ENCODE measurements at regions not wholly inside any gene's neighbourhood (a gene's known extent, or its start where the extent isn't known, plus 50 kb on each side); places are given as distances from the start of the nearest gene placed in this dataset.

- ChIA-PET CTCF (no interaction called here), POLR2A (no interaction called here)
- Histone ChIP-seq H3K9me3 (ENCODE audit: control insufficient read depth, insufficient read depth, low read depth, low read length) (no peaks in the 10 kb centered on the region), H3K27ac (ENCODE audit: extremely low read depth, low read depth, low read length) (no peak overlapping the region), H3K4me3 (ENCODE audit: low read depth, low read length) (no peak overlapping the region), H3K4me1 (ENCODE audit: control insufficient read depth, insufficient read depth, low read length) (no peaks in the 10 kb centered on the region), H3K36me3 (ENCODE audit: control insufficient read depth in 2 of 2, insufficient read depth in 1 of 2, low read length in 2 of 2) (no peaks in the 10 kb centered on the region)
- TF ChIP-seq, protein P1, sequence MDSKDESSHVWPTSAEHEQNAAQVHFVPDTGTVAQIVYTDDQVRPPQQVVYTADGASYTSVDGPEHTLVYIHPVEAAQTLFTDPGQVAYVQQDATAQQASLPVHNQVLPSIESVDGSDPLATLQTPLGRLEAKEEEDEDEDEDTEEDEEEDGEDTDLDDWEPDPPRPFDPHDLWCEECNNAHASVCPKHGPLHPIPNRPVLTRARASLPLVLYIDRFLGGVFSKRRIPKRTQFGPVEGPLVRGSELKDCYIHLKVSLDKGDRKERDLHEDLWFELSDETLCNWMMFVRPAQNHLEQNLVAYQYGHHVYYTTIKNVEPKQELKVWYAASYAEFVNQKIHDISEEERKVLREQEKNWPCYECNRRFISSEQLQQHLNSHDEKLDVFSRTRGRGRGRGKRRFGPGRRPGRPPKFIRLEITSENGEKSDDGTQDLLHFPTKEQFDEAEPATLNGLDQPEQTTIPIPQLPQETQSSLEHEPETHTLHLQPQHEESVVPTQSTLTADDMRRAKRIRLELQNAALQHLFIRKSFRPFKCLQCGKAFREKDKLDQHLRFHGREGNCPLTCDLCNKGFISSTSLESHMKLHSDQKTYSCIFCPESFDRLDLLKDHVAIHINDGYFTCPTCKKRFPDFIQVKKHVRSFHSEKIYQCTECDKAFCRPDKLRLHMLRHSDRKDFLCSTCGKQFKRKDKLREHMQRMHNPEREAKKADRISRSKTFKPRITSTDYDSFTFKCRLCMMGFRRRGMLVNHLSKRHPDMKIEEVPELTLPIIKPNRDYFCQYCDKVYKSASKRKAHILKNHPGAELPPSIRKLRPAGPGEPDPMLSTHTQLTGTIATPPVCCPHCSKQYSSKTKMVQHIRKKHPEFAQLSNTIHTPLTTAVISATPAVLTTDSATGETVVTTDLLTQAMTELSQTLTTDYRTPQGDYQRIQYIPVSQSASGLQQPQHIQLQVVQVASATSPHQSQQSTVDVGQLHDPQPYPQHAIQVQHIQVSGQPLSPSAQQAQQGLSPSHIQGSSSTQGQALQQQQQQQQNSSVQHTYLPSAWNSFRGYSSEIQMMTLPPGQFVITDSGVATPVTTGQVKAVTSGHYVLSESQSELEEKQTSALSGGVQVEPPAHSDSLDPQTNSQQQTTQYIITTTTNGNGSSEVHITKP (tag by site-specific recombination; IDR thresholded peaks at IDR 0.05), result no peak
- TF ChIP-seq SETDB1 (IDR thresholded peaks at IDR 0.05; ENCODE audit: insufficient read length, low read length) (no peak), ZBTB48 (tag by site-specific recombination; IDR thresholded peaks at IDR 0.05) (no peak), ZNF10 (tag by site-specific recombination; IDR thresholded peaks at IDR 0.05) (no peak), ZBTB8A (tag by site-specific recombination; IDR thresholded peaks at IDR 0.05) (no peak), ZNF335 (tag by site-specific recombination; conservative IDR thresholded peaks at IDR 0.05) (no peak), ZNF623 (tag by site-specific recombination; IDR thresholded peaks at IDR 0.05) (no peak), ZNF416 (tag by site-specific recombination; IDR thresholded peaks at IDR 0.05) (no peak), KLF10 (tag by site-specific recombination; IDR thresholded peaks at IDR 0.05) (no peak), ZBTB1 (tag by site-specific recombination; IDR thresholded peaks at IDR 0.05) (no peak), ZNF354C (tag by site-specific recombination; IDR thresholded peaks at IDR 0.05; ENCODE audit: borderline replicate concordance, low read depth) (no peak), ZNF174 (tag by site-specific recombination; IDR thresholded peaks at IDR 0.05) (no peak), ZNF610 (tag by site-specific recombination; IDR thresholded peaks at IDR 0.05; ENCODE audit: borderline replicate concordance) (no peak), ZNF530 (tag by site-specific recombination; IDR thresholded peaks at IDR 0.05; ENCODE audit: low read depth) (no peak), ZNF529 (tag by site-specific recombination; IDR thresholded peaks at IDR 0.05; ENCODE audit: insufficient replicate concordance) (no peak), ZNF561 (tag by site-specific recombination; IDR thresholded peaks at IDR 0.05; ENCODE audit: borderline replicate concordance) (no peak), MZF1 (tag by site-specific recombination; IDR thresholded peaks at IDR 0.05; ENCODE audit: borderline replicate concordance) (no peak), ZFP69B (tag by site-specific recombination; IDR thresholded peaks at IDR 0.05) (no peak), INSM2 (tag by site-specific recombination; IDR thresholded peaks at IDR 0.05) (no peak)
- TF ChIP-seq, protein P2, sequence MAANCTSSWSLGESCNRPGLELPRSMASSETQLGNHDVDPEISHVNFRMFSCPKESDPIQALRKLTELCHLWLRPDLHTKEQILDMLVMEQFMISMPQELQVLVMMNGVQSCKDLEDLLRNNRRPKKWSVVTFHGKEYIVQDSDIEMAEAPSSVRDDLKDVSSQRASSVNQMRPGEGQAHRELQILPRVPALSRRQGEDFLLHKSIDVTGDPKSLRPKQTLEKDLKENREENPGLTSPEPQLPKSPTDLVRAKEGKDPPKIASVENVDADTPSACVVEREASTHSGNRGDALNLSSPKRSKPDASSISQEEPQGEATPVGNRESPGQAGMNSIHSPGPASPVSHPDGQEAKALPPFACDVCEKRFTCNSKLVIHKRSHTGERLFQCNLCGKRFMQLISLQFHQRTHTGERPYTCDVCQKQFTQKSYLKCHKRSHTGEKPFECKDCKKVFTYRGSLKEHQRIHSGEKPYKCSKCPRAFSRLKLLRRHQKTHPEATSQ (tag by site-specific recombination; IDR thresholded peaks at IDR 0.05), result no peak
These were observed 2205.1 kb upstream of the C9orf72 start for GRCh38 chr9:29778281-29778849.

GRCh38 chr9:29793970-29794369, 2220.7 kb upstream of the C9orf72 start:
- no peaks in the 10 kb centered on the region for H3K4me1 ChIP-seq (ENCODE audit: control insufficient read depth, insufficient read depth, low read length)
- H3K4me3 ChIP-seq (ENCODE audit: low read depth, low read length), result no peak overlapping the region
- H3K36me3 ChIP-seq (ENCODE audit: control insufficient read depth in 2 of 2, insufficient read depth in 1 of 2, low read length in 2 of 2), result no peaks in the 10 kb centered on the region
- ChIA-PET CTCF (interaction anchor here (0.7 kb wide), 1 partner anchor 598 kb away, joined by 3 read pairs; no protein-coding TSS in a partner anchor), POLR2A (no interaction called here)
- H3K27ac ChIP-seq (ENCODE audit: extremely low read depth, low read depth, low read length), result no peak overlapping the region
- H3K9me3 ChIP-seq (ENCODE audit: control insufficient read depth, insufficient read depth, low read depth, low read length), result no peaks in the 10 kb centered on the region
- TF ChIP-seq GLIS2 (tag by site-specific recombination; IDR thresholded peaks at IDR 0.05), result no peak
- no peak for TF ChIP-seq ZNF184 (tag by site-specific recombination; IDR thresholded peaks at IDR 0.05)
- no peak for TF ChIP-seq ZNF274 (IDR thresholded peaks at IDR 0.05; ENCODE audit: low read length)
- no peak for TF ChIP-seq ZNF274 (tag by site-specific recombination; IDR thresholded peaks at IDR 0.05; ENCODE audit: borderline replicate concordance)
- no peak for TF ChIP-seq ZNF561 (tag by site-specific recombination; IDR thresholded peaks at IDR 0.05; ENCODE audit: borderline replicate concordance)
- no peak for TF ChIP-seq ZNF239 (tag by site-specific recombination; IDR thresholded peaks at IDR 0.05)
- TF ChIP-seq SETDB1 (IDR thresholded peaks at IDR 0.05; ENCODE audit: insufficient read length, low read length), result no peak
- no peak for TF ChIP-seq ZNF600 (tag by site-specific recombination; IDR thresholded peaks at IDR 0.05)
- TF ChIP-seq REST (tag by site-specific recombination; IDR thresholded peaks at IDR 0.05), result no peak

Data from HEK293 (cell line).